ENCODE measurements at regions not wholly inside any gene's neighbourhood (a gene's known extent, or its start where the extent isn't known, plus 50 kb on each side); places are given as distances from the start of the nearest gene placed in this dataset.

- H3K4me3 ChIP-seq (ENCODE audit: low read length), result no peak overlapping the region
- TF ChIP-seq, protein P1, sequence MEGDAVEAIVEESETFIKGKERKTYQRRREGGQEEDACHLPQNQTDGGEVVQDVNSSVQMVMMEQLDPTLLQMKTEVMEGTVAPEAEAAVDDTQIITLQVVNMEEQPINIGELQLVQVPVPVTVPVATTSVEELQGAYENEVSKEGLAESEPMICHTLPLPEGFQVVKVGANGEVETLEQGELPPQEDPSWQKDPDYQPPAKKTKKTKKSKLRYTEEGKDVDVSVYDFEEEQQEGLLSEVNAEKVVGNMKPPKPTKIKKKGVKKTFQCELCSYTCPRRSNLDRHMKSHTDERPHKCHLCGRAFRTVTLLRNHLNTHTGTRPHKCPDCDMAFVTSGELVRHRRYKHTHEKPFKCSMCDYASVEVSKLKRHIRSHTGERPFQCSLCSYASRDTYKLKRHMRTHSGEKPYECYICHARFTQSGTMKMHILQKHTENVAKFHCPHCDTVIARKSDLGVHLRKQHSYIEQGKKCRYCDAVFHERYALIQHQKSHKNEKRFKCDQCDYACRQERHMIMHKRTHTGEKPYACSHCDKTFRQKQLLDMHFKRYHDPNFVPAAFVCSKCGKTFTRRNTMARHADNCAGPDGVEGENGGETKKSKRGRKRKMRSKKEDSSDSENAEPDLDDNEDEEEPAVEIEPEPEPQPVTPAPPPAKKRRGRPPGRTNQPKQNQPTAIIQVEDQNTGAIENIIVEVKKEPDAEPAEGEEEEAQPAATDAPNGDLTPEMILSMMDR (conservative IDR thresholded peaks at IDR 0.05; ENCODE audit: low read depth, low read length), result no peak
- DNase-seq (ENCODE audit: low read depth), result no peak
Measured at GRCh38 chr19:30857966-30858490, 485.8 kb downstream of the ZNF536 start.

- no peak for DNase-seq (ENCODE audit: low read depth)
- TF ChIP-seq, protein P1 (conservative IDR thresholded peaks at IDR 0.05; ENCODE audit: low read depth, low read length), result no peak
- no peak overlapping the region for H3K4me3 ChIP-seq (ENCODE audit: low read length)
Measured at GRCh38 chr19:30857388-30857787, 485.2 kb downstream of the ZNF536 start.

GRCh38 chr19:30856786-30857185, 484.6 kb downstream of the ZNF536 start:
- TF ChIP-seq, protein P1 (conservative IDR thresholded peaks at IDR 0.05; ENCODE audit: low read depth, low read length), result no peak
- H3K4me3 ChIP-seq (ENCODE audit: low read length), result no peak overlapping the region
- DNase-seq (ENCODE audit: low read depth), result no peak

DNA sequence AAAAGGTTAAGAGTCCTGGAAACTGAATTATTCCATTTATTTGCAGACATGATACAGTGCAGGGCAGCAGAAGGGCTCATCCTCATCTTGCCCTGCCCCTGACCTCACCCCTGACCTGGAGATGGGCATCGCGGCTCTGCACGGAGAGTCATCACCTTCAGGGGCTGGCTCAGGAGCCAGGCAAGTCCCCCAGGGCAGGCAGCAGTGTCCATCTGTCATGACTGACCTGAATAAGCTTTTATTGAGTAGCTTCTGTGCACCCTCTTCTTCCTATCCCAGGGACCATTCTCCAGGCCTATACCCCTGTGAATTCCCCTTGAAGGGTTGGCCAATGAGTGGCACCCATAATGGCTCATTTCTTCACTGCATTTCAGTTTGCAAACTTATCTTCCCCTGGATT, 484.2 kb downstream of the ZNF536 start:
- H3K4me3 ChIP-seq (ENCODE audit: low read length), result no peak overlapping the region
- TF ChIP-seq, protein P1 (conservative IDR thresholded peaks at IDR 0.05; ENCODE audit: low read depth, low read length), result no peak
- no peak for DNase-seq (ENCODE audit: low read depth)

- no peak for DNase-seq (ENCODE audit: low read depth)
- TF ChIP-seq, protein P1 (conservative IDR thresholded peaks at IDR 0.05; ENCODE audit: low read depth, low read length), result no peak
- H3K4me3 ChIP-seq (ENCODE audit: low read length), result no peak overlapping the region
Measured at GRCh38 chr19:30855442-30855841, 483.3 kb downstream of the ZNF536 start.

DNA sequence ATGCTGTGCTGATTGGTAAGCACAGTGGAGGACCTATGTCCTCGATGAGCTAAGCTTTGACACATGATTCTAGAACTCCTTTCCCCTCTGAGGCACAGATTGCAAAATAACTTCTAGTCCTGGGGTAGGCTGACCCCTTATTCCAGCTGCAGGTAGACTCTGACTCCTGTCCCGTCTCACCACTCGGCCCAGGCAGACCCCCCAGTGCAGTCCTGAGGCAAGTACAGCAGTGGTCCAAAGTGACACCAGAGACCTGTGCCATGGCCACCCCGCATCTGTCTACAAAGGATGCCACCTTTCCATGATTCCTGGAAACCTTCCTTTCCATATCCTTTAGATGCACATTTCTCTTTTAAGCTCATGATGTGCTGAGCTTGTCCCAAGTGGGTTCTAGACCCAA, 482.5 kb downstream of the ZNF536 start:
- DNase-seq (ENCODE audit: low read depth), result no peak
- H3K4me3 ChIP-seq (ENCODE audit: low read length), result no peak overlapping the region
- TF ChIP-seq, protein P1 (conservative IDR thresholded peaks at IDR 0.05; ENCODE audit: low read depth, low read length), result no peak

GRCh38 chr19:30854207-30854606, 482.0 kb downstream of the ZNF536 start:
- DNase-seq (ENCODE audit: low read depth), result no peak
- H3K4me3 ChIP-seq (ENCODE audit: low read length), result no peak overlapping the region
- TF ChIP-seq, protein P1 (conservative IDR thresholded peaks at IDR 0.05; ENCODE audit: low read depth, low read length), result no peak
